Keratinocyte (primary cell): ENCODE measurements at regions not wholly inside any gene's neighbourhood (a gene's known extent, or its start where the extent isn't known, plus 50 kb on each side); places are given as distances from the start of the nearest gene placed in this dataset.

Experiments
- DNase-seq: peaks from one replicate; pipeline ENCODE4 v3.0.0-alpha.2; 2011; ENCODE audit warnings: low read depth, missing footprints, low spot score
- FAIRE-seq: peaks from 2 replicates; lab custom pipeline; 2011; peaks lifted over from hg19 to GRCh38; lab: Jason Lieb, UNC
- H2AFZ ChIP-seq: 2 replicates; pipeline ENCODE4 v1.6.0; 2012; ENCODE audit warnings: low read length, control low read depth, inconsistent platforms; ENCODE audit not compliant: control insufficient read depth
- H3K27ac ChIP-seq: 2 replicates; pipeline ENCODE4 v1.5.1; 2011; ENCODE audit warnings: low read length; ENCODE audit not compliant: control insufficient read depth, insufficient read depth
- H3K27me3 ChIP-seq: 3 replicates; pipeline ENCODE4 v1.6.0; 2011; ENCODE audit warnings: low read length; ENCODE audit not compliant: control insufficient read depth, insufficient read depth; ENCODE audit errors: extremely low read depth
- H3K36me3 ChIP-seq, 2 experiments: 2 replicates in 1 of 2; 3 replicates in 1 of 2; pipeline ENCODE4 v1.5.1; 2011; ENCODE audit warnings: low read length in 2 of 2, mild to moderate bottlenecking in 1 of 2; ENCODE audit not compliant: control insufficient read depth in 2 of 2, insufficient read depth in 2 of 2; ENCODE audit errors: extremely low read depth in 1 of 2
- H3K4me1 ChIP-seq: 3 replicates; pipeline ENCODE4 v1.5.1; 2011; ENCODE audit warnings: low read length; ENCODE audit not compliant: control insufficient read depth, insufficient read depth; ENCODE audit errors: extremely low read depth
- H3K4me2 ChIP-seq: 3 replicates; pipeline ENCODE4 v1.6.0; 2011; ENCODE audit warnings: low read depth, low read length; ENCODE audit not compliant: control insufficient read depth, insufficient read depth; ENCODE audit errors: extremely low read depth
- H3K4me3 ChIP-seq, 3 experiments: fragments of 200-600 bp in 1 of 3; sonication (generic) in 1 of 3; 2 replicates in 2 of 3; 3 replicates in 1 of 3; pipeline ENCODE4 v1.5.1; 2011 to 2016; ENCODE audit warnings: low read length in 3 of 3, mild to moderate bottlenecking in 3 of 3, control low read depth in 2 of 3, inconsistent platforms in 1 of 3, low read depth in 1 of 3, mixed read lengths in 1 of 3, mixed run types in 1 of 3, moderate library complexity in 1 of 3; ENCODE audit not compliant: control insufficient read depth in 2 of 3, insufficient read depth in 2 of 3; ENCODE audit errors: extremely low read depth in 1 of 3
- H3K79me2 ChIP-seq: 2 replicates; pipeline ENCODE4 v1.6.0; 2012; ENCODE audit warnings: low read length; ENCODE audit not compliant: control insufficient read depth, insufficient read depth
- H3K9ac ChIP-seq: 3 replicates; pipeline ENCODE4 v1.6.0; 2011; ENCODE audit warnings: low read length; ENCODE audit not compliant: control insufficient read depth, insufficient read depth; ENCODE audit errors: extremely low read depth
- H3K9me1 ChIP-seq: 3 replicates; pipeline ENCODE4 v1.6.0; 2011; ENCODE audit warnings: low read length; ENCODE audit not compliant: control insufficient read depth, insufficient read depth; ENCODE audit errors: extremely low read depth
- H3K9me3 ChIP-seq: 2 replicates; pipeline ENCODE4 v1.5.1; 2012; ENCODE audit warnings: low read depth, low read length; ENCODE audit not compliant: control insufficient read depth
- H4K20me1 ChIP-seq: 3 replicates; pipeline ENCODE4 v1.6.0; 2011; ENCODE audit warnings: low read length; ENCODE audit not compliant: control insufficient read depth, insufficient read depth; ENCODE audit errors: extremely low read depth
- CTCF ChIP-seq, 3 experiments: IDR thresholded peaks in 1 of 3; conservative IDR thresholded peaks in 1 of 3; optimal IDR thresholded peaks in 1 of 3; 2 replicates in 2 of 3; 3 replicates in 1 of 3; pipeline versions ENCODE3 to v1.5.1; 2011; ENCODE audit warnings: low read length in 3 of 3, mild to moderate bottlenecking in 3 of 3, moderate library complexity in 2 of 3, control low read depth in 1 of 3, inconsistent platforms in 1 of 3; ENCODE audit not compliant: insufficient read depth in 2 of 3; ENCODE audit errors: extremely low read depth in 1 of 3
- EZH2 ChIP-seq: IDR thresholded peaks from one replicate; pipeline ENCODE4 v1.6.1; 2012; ENCODE audit warnings: inconsistent platforms, mild to moderate bottlenecking, low read length, moderate library complexity
- dilution Hi-C: fragments of 300-500 bp; cut with MboI; formaldehyde crosslinking; loops from one replicate; pipeline ENCODE4 v1.7.0; 2020; ENCODE audit warnings: low sequenced_read_pairs; ENCODE audit not compliant: extremely low pct_ligation_motif_present

DNA sequence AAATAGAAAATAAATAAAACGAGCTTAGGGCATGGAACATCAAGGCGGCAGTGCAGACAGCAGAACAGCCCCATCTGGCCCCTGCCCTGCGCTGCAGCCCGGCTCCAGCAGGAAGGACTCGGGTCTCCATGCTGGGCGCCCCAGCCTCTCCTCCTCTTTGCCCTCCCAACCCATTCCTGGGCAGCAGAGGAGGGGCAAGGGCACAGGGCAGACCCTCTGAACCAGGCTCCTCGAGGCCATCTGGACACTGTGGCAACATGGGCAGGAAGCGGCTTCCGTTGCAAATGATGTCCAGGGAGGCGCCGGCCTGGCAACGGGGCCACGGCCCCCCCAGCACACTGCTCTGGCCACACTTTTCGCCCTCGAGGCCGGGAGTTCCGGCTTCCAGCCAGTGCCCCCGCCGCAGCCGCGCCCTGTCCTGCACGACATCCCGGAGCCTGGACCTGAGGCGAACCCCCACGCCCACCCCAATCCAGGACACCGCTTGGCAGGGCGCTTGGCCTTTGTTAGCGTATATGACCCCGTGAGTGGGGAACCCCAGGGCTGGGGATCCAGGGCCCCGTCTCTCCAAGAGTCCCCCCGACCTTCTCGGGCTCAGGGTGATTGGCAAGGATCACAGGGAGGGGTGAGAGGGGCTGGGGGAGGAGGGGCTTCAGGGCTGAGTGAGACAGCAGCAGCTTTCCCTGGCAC, 192.1 kb downstream of the IGLL1 start:
- peaks cover 6% of the 10 kb centered on the region for H4K20me1 ChIP-seq
- no peak overlapping the region for H2AFZ ChIP-seq
- no peak for FAIRE-seq

GRCh38 chr22:23386822-23387580, 193.1 kb downstream of the IGLL1 start:
- DNase-seq (no peak), FAIRE-seq (no peak)
- no peaks in the 10 kb centered on the region for H3K79me2 ChIP-seq
- no peak overlapping the region for H3K9ac ChIP-seq
- H3K9me1 ChIP-seq, result no peaks in the 10 kb centered on the region
- H3K4me3 ChIP-seq, result no peak overlapping the region
- no peaks in the 10 kb centered on the region for H3K36me3 ChIP-seq
- dilution Hi-C loops, result no loop called here
- H3K27me3 ChIP-seq, result peaks cover 5% of the 10 kb centered on the region
- no peak overlapping the region for H3K4me2 ChIP-seq
- no peaks in the 10 kb centered on the region for H3K9me3 ChIP-seq
- no peak overlapping the region for H2AFZ ChIP-seq
- no peak overlapping the region for H3K27ac ChIP-seq
- no peak for TF ChIP-seq CTCF (optimal IDR thresholded peaks at IDR 0.05 in 1 of 3, IDR thresholded peaks at IDR 0.05 in 1 of 3, conservative IDR thresholded peaks at IDR 0.05 in 1 of 3; ENCODE audit: extremely low read depth in 1 of 3, insufficient read depth in 2 of 3, low read length in 3 of 3)
- no peak for TF ChIP-seq EZH2
- peaks cover 6% of the 10 kb centered on the region for H4K20me1 ChIP-seq
- H3K4me1 ChIP-seq, result no peaks in the 10 kb centered on the region

More for the DNA sequence above, 192.1 kb downstream of the IGLL1 start:
- H3K9me1 ChIP-seq, result no peaks in the 10 kb centered on the region
- no peaks in the 10 kb centered on the region for H3K9me3 ChIP-seq
- no peak overlapping the region for H3K9ac ChIP-seq
- no peaks in the 10 kb centered on the region for H3K36me3 ChIP-seq
- H3K79me2 ChIP-seq, result no peaks in the 10 kb centered on the region
- no peak overlapping the region for H3K27ac ChIP-seq
- dilution Hi-C loops, result no loop called here
- no peak for TF ChIP-seq CTCF (optimal IDR thresholded peaks at IDR 0.05 in 1 of 3, IDR thresholded peaks at IDR 0.05 in 1 of 3, conservative IDR thresholded peaks at IDR 0.05 in 1 of 3; ENCODE audit: extremely low read depth in 1 of 3, insufficient read depth in 2 of 3, low read length in 3 of 3)
- no peak for TF ChIP-seq EZH2
- no peak overlapping the region for H3K4me3 ChIP-seq
- peaks cover 5% of the 10 kb centered on the region for H3K27me3 ChIP-seq
- no peak overlapping the region for H3K4me2 ChIP-seq
- H3K4me1 ChIP-seq, result no peaks in the 10 kb centered on the region
- DNase-seq, result no peak
